Stimulated activated CD4-positive, alpha-beta T cell treated with anti-CD3 and anti-CD28 coated beads, Interleukin-2, amount 100 ng/mL, for 48 hours (primary cell): ENCODE measurements at regions not wholly inside any gene's neighbourhood (a gene's known extent, or its start where the extent isn't known, plus 50 kb on each side); places are given as distances from the start of the nearest gene placed in this dataset.
"Not testable (repeated sequence)": the region's sequence is repeated elsewhere in the genome, so short reads cannot be mapped to it uniquely, and the experiment has no call there.

ENCODE experiments used
- DNase-seq, 2 donors: peaks; one replicate each; pipeline ENCODE4 v3.0.0-alpha.2; 2020

GRCh38 chr7:68971634-68972340 lies 626.5 kb upstream of the AUTS2 start:
- no peak for DNase-seq

GRCh38 chr7:68977385-68978055 lies 620.8 kb upstream of the AUTS2 start:
- DNase-seq, result no peak

- DNase-seq, result no peak
Measured at GRCh38 chr7:68978710-68979109, 619.6 kb upstream of the AUTS2 start.

GRCh38 chr7:68980011-68980410 lies 618.3 kb upstream of the AUTS2 start:
- DNase-seq, result no peak

- DNase-seq, result not testable (repeated sequence)
Measured at GRCh38 chr7:68980432-68980831, 617.8 kb upstream of the AUTS2 start.

- no peak for DNase-seq
Measured at GRCh38 chr7:68984306-68984705, 614.0 kb upstream of the AUTS2 start.

GRCh38 chr7:68994841-68995240 lies 603.4 kb upstream of the AUTS2 start:
- no peak for DNase-seq

- no peak for DNase-seq
Measured at GRCh38 chr7:68998136-68998535, 600.1 kb upstream of the AUTS2 start.

- DNase-seq, result no peak
Measured at GRCh38 chr7:69002416-69002815, 595.9 kb upstream of the AUTS2 start.

GRCh38 chr7:69012149-69012548 lies 586.1 kb upstream of the AUTS2 start:
- no peak for DNase-seq

GRCh38 chr7:69017208-69017607 lies 581.1 kb upstream of the AUTS2 start:
- no peak for DNase-seq

GRCh38 chr7:69018200-69018599 lies 580.1 kb upstream of the AUTS2 start:
- no peak for DNase-seq

GRCh38 chr7:69019437-69019836 lies 578.8 kb upstream of the AUTS2 start:
- no peak for DNase-seq

GRCh38 chr7:69020536-69020935 lies 577.7 kb upstream of the AUTS2 start:
- DNase-seq, result no peak

- DNase-seq, result no peak
Measured at GRCh38 chr7:69025249-69025648, 573.0 kb upstream of the AUTS2 start.

- no peak for DNase-seq
Measured at GRCh38 chr7:69032848-69033247, 565.4 kb upstream of the AUTS2 start.

GRCh38 chr7:69035826-69036225 lies 562.4 kb upstream of the AUTS2 start:
- no peak for DNase-seq

- no peak for DNase-seq
Measured at GRCh38 chr7:69036301-69036700, 562.0 kb upstream of the AUTS2 start.

GRCh38 chr7:69038915-69039314 lies 559.4 kb upstream of the AUTS2 start:
- no peak for DNase-seq

GRCh38 chr7:69042138-69042537 lies 556.1 kb upstream of the AUTS2 start:
- DNase-seq, result no peak

- no peak for DNase-seq
Measured at GRCh38 chr7:69047151-69047754, 551.0 kb upstream of the AUTS2 start.

GRCh38 chr7:69049326-69049725 lies 548.9 kb upstream of the AUTS2 start:
- DNase-seq, result no peak

- no peak for DNase-seq
Measured at GRCh38 chr7:69052447-69052846, 545.8 kb upstream of the AUTS2 start.

- DNase-seq, result no peak
Measured at GRCh38 chr7:69060516-69060915, 537.8 kb upstream of the AUTS2 start.
